ENCODE measurements at regions not wholly inside any gene's neighbourhood (a gene's known extent, or its start where the extent isn't known, plus 50 kb on each side); places are given as distances from the start of the nearest gene placed in this dataset.

DNA sequence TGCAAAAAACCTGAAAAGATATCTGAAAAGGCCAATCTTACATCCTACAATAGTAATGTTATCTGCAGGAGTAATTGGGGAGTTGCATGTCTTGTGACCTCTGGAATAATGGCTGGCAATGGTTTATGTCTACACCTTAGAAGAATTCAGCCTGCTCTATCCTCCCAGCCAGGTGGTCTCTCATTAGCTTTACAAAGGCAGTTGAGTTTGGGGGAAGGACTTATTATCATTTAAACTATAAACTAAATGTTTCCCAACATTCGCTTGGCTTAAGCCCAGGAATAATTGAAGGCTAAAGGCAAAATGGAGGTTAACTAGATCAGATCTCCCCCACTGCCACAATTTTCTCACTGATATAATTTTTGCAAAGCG, 158.4 kb upstream of the SFSWAP start:
- TF ChIP-seq CTCF (IDR thresholded peaks at IDR 0.05) = no peak
- TF ChIP-seq POLR2A (IDR thresholded peaks at IDR 0.05) = no peak
